Germinal center (tissue), 1 donor: ENCODE measurements at regions not wholly inside any gene's neighbourhood (a gene's known extent, or its start where the extent isn't known, plus 50 kb on each side); places are given as distances from the start of the nearest gene placed in this dataset.

Source experiments
- DNase-seq: peaks from one replicate; pipeline ENCODE4 v3.0.0; 2012; ENCODE audit warnings: mixed read lengths, low spot score

DNA sequence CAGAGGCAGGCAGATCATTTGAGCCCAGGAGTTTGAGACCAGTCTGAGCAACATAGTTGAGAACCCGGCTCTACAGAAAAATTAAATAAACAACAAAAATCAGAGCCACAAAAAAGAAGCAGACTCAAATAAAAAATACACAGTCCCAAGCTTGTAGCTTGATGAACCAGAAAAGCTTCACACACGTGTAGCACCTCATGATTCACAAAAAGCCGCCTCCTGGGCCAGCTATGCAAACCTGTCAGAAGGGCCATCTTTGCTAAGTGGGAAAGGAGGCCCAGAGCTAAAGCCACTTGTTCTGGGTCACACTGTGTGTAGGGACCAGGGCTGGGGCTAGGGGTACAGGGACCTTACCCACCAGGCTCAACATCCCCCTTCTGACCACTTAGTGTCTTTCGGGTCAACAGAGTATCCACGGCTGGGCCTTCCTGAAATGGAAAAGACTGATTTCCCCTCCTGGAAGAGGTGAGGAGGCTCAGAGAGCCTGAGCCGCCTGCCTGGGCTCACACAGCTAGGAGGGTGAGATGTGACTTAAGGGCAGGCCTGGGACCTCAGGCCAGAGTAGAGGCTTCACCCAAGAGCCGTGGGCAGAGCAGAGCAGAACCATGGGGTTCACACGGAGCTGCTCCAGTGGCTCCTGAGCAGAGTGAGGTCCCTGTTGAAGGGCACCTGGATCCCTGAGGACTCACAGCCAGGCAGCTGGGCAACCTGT is 269.6 kb downstream of the PARN start:
- DNase-seq: no peak

DNA sequence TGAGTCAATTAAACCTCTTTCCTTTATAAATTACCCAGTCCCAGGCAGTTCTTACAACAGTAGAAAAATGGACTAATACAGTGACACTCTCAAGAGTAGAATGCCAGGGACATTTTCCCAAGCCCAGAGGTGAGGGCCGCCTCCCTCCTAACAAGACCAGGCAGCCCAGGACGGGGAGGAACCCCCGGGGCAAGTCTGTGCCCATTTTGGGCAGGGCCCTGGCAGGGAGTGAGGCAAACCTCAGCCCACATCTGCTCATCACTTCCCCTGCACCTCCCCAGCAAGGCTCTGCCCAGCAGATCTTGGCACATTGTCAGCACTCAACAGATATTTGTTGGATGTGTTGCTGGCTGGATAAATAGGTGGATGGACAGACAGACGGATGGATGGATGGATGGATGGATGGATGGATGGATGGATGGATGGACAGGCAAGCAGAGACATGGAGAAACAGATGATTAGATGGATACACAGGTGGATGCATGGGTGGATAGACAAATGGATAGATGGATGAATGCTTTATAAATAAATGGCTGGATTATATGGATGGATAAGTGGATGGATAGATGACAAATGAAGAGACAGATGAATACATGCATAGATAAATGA is 271.3 kb downstream of the PARN start:
- DNase-seq: no peak

DNA sequence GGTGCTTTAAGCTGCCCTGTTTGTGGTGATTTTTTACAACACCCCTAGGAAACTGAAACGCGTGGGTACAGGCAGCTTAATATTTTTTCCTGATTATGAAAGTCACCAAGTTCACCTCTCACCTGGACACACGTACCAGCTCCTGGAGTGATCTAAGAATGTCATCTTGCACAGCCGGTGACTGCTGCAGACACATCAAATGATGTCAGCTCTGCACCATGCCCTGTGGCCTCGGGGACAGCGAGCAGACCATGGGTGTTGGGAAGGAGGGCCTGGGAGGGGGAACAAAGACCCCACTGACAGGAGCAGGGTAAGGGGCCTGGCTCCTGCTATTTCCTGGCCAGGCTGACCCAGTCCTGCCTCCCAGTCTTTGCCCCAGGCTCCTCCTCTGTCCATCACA is 272.7 kb downstream of the PARN start:
- DNase-seq: no peak

DNA sequence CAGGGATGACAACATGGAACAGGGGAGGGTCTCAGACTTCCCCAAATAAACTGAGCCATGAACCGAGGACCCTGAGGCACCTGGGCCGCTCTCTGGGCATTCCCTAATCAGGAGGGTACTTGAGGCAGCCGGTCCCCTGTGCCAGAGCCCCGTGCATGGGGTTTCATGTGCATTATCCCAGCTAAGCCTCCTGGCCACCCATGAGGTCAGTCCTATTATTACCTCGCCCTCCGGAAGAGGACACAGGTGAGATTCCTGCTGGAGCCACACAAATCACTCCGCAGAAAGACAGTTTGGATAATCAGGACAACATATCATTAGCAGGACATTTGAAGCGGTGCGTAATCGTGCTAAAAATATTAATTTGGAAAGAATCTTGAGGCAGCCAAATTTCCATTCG is 274.0 kb downstream of the PARN start:
- DNase-seq: no peak

DNA sequence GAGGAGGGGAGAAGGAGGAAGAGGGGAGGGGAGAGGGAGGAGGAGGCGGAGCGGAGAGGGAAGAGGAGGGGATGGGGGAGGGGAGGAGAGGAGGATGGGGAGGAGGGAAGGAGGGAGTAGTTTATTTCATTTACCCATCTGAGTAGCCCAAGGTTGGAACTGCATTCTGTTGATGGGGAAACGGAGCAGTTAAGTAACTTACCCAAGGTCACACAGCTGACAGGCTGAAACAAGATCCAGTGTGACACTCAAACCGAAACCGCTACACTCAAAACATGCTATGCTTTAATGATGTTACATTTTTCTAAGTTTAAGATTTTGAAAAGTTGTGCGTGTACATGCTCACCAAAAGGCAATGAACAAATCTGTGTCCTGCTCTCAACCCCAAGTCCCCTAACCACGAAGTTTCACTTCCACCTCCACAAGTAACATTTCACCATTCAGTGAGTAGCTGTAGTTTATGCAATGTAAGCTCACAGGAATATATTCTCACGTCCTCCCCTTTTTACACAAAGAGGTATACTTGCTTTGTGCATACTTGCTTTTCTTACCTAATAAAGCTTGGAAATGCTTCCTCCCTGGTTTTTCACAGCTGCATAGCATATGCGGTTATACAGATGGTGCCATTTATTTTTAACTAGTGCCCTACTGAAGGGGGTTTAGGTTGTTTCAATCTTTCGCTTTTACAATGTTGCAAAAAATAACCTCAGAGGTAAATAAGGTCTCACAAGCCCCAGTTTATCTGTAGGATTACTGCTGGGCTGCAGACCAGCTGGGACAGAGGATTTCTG is 275.3 kb downstream of the PARN start:
- peak; percentile 80 for DNase-seq

DNA sequence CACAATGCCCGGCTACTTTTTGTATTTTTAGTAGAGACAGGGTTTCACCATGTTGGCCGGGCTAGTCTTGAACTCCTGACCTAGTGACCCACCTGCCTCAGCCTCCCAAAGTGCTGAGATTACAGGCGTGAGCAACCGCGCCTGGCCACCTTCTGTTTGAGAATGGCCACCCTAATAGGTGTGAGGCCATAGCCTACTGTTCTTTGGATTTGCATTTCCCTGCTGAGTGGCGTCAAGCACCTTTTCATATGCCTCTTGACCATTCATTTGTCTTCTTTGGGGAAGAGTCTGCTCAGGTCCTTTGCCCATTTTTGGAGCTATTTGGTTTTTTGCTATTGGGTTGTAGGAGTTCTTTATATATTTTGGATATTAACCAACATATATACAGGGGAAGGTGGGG is 276.7 kb downstream of the PARN start:
- no peak for DNase-seq

DNA sequence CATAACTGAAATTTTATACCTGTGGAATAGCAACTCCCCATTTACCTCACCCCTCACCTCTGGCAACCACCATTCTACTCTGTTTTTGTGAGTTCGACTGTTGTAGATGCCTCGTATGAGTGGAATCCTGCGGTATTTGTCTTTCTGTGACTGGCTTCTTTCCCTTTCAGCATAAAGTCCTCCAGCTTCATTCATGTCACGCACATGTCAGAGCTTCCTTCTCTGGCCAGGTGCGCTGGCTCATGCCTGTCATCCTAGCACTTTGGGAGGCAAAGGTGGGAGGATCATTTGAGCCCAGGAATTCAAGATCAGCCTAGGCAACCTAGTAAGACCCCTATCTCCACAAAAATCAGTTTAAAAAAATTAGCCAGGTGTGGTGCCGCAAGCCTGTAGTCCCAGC is 278.4 kb downstream of the PARN start:
- no peak for DNase-seq

DNA sequence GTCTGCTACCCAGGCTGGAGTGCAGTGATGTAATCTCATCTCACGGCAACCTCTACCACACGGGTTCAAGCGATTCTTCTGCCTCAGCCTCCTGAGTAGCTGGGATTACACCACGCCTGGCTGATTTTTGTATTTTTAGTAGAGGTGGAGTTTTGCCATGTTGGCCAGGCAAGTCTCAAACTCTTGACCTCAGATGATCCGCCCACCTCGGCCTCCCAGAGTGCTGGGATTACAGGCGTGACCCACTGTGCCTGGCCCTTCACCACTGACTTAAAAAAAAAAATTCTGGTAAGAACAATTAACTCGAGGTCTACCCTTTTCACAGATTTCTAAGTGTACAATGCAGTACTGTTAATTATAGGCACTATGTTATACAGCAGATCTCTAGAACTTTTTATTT is 279.4 kb downstream of the PARN start:
- no peak for DNase-seq

DNA sequence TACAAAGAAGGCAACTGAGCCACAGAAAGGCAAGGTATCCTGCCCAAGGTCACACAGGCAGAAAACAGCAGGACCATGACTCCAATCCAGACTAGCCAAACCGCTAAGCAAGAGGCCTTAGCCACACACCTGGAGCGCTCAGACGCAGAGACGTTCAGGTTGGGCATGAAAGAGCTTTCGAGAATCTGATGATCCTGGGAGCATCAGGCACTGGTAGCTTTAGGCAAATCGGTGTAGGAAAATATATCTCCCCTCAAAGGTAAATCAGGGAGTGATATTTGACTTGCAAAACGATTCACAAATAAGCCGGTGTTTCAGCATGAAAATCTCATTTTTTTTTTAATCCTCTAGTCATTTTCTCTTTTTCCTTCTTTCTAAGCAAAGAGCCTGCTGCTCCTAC is 279.0 kb downstream of the MRTFB start:
- DNase-seq: peak; percentile 26

DNA sequence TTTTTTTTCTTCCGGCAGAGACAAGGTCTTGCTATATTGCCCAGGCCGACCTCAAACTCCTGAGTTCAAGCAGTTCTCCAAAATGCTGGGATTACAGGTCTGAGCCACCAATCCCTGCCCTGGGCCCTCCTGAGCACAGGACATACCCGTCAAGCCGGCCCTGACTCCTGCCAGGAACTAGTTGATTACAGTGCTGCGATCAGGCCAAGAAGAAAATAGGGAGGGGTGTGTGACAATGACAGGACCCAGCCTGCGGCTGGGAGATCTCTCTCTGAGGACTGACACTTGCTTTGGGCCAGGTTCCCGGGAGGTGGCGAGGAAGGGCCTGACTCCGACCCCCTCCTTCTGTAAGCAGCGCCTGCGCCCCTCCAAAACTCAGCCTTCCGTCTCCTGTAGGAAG is 276.6 kb downstream of the MRTFB start:
- no peak for DNase-seq

DNA sequence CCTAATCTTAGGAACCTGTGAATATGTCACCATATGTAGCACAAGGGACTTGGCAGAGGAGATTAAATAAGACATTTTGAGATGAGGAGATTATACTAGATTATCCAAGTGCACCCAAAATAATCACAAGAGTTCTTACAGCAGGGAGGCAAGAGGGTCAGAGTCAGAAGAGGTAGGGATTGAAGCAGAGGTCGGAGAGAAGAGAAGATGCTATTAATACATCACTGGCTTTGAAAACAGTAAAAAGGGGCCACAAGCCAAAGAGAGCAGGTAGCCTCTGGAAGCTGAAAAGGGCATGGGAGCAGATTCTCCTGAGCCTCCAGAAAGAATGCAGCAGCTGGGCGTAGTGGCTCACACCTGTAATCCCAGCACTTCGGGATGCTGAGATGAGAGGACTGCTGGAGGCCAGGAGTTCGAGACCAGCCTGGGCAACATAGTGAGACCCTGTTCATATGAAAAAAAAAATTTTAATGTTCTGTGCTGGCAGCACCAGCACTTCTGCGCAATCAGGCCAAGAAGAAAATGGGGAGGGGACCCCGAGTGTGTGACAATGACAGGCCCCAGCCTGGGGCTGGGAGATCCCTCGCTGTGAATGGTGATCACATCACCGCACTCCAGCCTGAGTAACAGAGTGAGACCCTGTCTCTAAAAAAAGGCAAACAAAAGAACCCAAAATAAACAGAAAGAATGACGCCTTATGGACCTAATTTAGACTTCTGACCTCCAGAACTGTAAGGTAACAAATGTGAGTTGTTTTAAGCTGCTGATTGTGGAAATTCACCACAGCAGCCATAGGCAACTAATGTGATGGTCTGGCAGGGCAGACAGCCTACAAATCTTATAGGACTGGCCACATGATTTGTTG is 275.4 kb downstream of the MRTFB start:
- no peak for DNase-seq

DNA sequence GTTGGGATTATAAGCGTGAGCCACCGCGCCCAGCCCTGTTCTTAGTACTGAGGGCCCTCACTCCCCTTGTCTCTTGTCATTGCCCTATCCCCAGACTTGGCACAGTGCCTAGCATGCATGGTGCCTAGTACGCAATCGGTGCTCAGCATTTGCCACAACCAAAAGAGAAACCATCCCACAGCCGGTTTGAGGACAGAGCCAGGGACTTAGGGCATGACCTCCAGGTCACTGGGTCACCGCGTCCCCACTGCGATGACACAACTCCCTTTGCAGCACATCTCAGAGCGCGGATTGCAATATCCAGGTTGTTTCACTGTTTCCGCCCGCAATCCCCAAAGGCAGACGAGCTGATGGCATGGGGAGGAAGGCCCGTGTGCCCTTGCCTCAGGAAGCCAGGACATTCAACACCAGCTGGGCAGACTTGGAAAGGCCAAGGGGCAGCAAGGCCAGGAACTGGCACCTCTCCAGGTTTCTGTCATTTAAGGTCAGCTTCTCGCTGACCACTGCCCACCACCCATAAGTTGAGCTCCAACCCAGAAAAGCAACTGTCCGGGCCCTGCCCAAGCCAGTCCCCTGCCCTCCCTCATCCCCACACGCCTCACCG is 274.5 kb downstream of the MRTFB start:
- DNase-seq: no peak

DNA sequence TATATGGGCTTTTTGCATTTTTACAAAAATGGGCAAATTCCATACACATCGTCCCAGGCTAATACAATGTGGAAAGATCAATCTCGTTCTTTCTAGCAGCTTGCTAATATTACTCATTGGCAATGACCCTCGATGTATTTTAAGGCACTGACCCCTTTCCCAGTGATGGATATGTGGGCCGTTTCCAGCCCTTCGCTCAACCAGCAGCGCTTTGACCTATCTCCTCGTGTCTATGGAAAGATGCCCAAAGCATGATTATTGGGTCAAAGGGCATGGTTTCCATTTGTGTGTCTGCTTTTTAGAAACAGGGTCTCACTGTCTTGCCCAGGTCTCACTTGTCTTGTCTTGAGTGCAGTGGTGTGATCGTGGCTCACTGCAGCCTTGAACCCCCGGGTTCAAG is 273.8 kb downstream of the MRTFB start:
- DNase-seq: no peak

DNA sequence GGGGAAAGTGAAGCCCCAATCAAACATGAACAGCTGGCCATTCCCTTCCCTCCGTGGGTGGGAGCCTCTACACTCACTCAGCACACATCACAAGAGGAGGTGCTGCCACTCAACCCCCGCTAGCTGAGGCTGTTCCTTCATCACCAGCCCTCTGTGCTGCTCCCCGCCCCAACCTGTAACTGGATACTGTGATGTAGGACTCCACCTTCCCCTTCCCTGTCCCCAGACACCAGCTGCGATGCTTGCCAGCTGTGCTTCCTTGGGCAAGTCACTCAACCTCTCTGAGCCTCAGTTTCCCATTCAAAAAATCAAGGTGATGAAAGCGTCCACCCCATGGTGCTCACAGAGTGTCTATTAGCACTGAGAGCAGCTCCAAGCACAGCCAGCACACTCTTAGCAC is 273.2 kb downstream of the MRTFB start:
- DNase-seq: no peak

DNA sequence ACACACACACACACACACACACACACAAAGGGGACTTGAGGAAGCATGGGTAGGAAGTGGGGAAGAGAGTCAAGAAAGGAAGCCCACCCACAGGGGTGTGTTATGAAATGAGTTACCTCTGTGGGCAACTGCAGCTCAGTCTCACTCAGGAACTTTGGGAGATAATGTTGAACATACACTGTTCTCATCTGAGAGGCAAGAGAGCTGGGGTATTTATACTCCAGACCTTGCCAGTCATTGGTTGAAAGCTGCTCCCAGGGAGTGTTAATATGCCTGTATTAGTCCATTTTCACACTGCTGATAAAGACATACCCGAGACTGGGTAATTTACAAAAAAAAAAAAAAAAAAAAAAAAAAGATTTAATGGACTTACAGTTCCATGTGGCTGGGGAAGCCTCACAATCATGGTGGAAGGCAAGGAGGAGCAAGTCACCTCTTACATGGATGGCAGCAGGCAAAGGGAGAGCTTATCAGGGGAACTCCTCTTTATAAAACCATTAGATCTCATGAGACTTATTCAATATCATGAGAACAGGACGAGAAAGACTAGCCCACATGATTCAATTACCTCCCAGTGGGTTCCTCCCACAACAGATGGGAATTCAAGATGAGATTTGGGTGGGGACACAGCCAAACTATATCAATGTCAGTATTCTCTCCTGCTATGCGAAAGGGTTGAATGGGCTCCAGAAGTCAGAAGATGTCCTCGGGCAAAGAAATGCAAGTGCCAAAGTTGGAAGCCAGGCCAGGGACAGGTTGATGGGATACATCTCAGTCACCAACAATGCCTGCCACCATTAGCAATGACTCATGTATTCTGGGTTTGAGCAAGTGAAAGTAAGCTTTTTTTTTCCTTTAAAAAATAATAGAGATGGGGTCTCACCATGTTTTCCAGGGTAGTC is 270.5 kb downstream of the MRTFB start:
- DNase-seq: no peak

DNA sequence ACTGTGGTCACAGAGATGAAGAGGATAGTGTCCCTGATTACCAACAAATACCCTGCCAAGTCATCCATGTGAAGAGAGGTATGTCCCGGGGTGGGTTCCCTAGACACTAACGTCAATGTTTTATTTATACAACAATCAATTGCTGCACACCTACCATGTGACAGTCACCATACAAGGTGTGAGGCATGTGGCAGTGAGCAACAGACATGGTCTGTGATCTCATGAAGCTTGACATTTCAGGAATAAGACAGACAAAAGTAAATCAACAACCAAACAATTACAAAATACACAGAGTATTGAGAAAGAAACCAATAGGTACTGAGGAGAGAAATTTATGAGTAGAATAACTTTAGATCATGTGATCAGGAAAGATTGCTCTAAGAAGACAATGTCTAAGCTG is 268.6 kb downstream of the MRTFB start:
- DNase-seq: no peak

DNA sequence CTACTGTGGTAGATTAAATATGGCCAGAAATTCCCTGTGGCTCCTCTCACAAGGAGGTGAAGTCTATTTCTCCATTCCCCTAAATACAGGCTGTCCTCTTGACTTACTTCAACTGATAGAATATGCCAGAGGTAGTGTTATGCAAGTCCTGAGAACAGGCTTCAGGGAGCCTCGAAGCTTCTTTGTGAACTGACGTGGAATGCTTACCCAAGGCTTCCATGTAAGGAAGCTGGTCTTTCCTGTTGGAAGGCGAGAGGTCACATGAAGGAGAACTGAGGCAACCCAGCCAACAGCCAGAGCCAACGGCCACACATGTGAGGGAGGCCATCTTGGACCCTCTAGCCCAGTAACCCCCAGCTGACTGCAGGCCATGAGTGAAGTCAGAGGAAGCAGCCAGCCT is 267.9 kb downstream of the MRTFB start:
- DNase-seq: no peak

DNA sequence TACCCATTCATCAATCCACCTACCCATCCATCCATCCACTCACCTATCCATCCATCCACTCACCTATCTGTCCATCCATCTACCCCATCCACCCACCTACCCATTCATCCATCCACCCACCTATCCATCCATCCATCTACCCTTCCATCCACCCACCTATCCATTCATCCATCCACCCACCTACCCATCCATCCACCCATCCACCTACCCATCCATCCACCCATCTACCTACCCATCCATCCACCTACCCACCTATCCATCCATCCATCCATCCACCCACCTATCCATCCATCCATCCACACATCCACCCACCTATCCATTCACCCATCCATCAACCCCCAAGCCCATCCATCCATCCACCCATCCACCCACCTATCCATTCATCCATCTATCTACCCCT is 267.1 kb downstream of the MRTFB start:
- no peak for DNase-seq

DNA sequence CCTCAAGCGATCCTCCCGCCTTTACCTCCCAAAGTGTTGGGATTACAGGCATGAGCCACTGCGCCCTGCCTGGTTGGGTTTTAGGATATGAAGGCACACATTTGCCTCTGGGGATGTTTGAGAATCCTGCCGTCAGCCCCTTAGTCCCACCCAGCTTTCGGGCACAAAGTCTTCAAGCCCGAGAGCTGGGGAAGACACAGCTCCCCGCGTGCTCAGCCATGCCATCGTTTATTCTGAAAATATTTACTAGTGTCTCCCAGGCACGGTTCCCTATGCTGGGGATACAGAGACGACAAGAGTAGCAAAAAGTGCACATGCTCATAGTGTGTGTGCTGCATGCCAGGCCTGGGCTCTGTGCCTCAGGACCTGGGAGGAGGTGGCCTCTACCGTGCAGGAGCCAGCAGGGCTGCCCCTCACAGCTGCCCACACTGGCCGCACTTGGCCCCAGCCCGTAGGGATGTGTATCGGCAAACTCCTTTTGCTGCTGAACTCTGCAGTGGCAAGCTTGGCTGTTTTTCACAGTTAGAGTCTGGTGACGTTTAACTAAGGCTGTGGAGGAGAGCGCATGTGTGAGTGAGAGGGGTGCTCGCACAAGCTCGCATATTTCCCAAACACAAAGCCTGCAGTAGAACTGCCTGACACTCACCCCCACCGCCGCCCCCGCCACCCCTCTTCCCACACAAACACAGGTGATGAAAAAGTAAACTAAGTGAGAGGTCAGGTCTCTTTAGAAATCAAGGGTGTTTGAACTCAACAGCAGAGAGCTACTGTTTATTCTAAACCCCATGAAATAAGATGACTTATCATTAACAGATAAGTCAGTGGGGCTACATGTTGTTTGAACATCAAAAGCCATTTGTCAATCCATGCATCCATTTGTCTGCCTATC is 266.4 kb downstream of the MRTFB start:
- no peak for DNase-seq

DNA sequence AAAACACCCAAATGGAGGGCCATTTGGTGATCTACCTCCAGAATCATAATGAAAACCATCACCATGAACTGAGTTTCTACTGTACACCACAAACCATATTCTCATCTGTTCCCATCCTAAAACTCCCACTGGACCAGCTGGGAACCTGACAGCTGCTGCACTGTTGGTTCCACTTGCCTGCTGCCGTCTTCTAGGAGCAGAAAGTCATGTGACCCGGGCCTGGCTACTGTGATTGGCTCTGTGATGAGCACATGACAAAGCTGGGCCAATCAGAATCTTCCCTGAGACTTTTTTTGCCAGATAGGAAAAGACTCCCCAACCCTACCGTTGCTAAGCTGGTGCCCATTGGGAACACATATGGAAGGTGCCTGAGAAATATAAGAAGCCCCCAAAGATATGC is 264.2 kb downstream of the MRTFB start:
- no peak for DNase-seq
